Uterus (tissue), 3 donors: ENCODE measurements at regions not wholly inside any gene's neighbourhood (a gene's known extent, or its start where the extent isn't known, plus 50 kb on each side); places are given as distances from the start of the nearest gene placed in this dataset.

Experiments
- DNase-seq, 2 donors: peaks; one replicate each; pipeline ENCODE4 v3.0.0-alpha.2; 2019 to 2020
- H3K27ac ChIP-seq, 2 donors: fragments of 200-600 bp; sonication (generic); 1 replicate in 1 of 2; 2 replicates in 1 of 2; pipeline ENCODE4 v1.5.1; 2016 to 2018
- H3K27me3 ChIP-seq, 2 donors: fragments of 200-600 bp; sonication (generic); one replicate each; pipeline ENCODE4 v1.5.1; 2018 to 2019; ENCODE audit warnings: control low read depth in 1 of 2
- H3K36me3 ChIP-seq, 2 donors: fragments of 200-600 bp; sonication (generic); one replicate each; pipeline ENCODE4 v1.5.1; 2019; ENCODE audit warnings: control low read depth in 1 of 2
- H3K4me1 ChIP-seq, 2 donors: fragments of 200-600 bp; sonication (generic); one replicate each; pipeline ENCODE4 v1.5.1; 2018 to 2019; ENCODE audit warnings: control low read depth in 1 of 2
- H3K4me3 ChIP-seq, 2 donors: fragments of 200-600 bp; sonication (generic); 1 replicate in 1 of 2; 2 replicates in 1 of 2; pipeline ENCODE4 v1.5.1; 2018 to 2019; ENCODE audit warnings: mild to moderate bottlenecking in 1 of 2
- H3K9me3 ChIP-seq, 2 donors: fragments of 200-600 bp; sonication (generic); one replicate each; pipeline ENCODE4 v1.5.1; 2019; ENCODE audit warnings: control low read depth in 1 of 2
- CTCF ChIP-seq, 4 experiments: fragments of 200-600 bp in 2 of 4; fragments of 450-650 bp in 2 of 4; sonication (generic) in 2 of 4; IDR thresholded peaks; one replicate each; pipeline ENCODE4 v1.5.1; 2016 to 2019; ENCODE audit warnings: antibody characterized with exemption in 4 of 4, mild to moderate bottlenecking in 2 of 4, moderate library complexity in 1 of 4
- POLR2A ChIP-seq, 2 donors: fragments of 450-650 bp; IDR thresholded peaks; one replicate each; pipeline ENCODE4 v1.6.1; 2016; ENCODE audit warnings: antibody characterized with exemption in 2 of 2, mild to moderate bottlenecking in 1 of 2, moderate library complexity in 1 of 2
- intact Hi-C: fragments of 100-400 bp; cut with DNase I; formaldehyde crosslinking; loops from one replicate; pipeline ENCODE4 v1.15.1; 2023; ENCODE audit warnings: low total_unique reads
- donor health status: DM: yes; HTN: yes; CAD: no.

GRCh38 chr12:114998118-114998749, 314.3 kb upstream of the TBX3 start:
- TF ChIP-seq POLR2A (IDR thresholded peaks at IDR 0.05) (no peak), CTCF (IDR thresholded peaks at IDR 0.05) (no peak)
- intact Hi-C loops, result no loop called here
- Histone ChIP-seq H3K9me3 (no peaks in the 10 kb centered on the region), H3K4me1 (no peaks in the 10 kb centered on the region), H3K27me3 (no peaks in the 10 kb centered on the region), H3K36me3 (no peaks in the 10 kb centered on the region), H3K27ac (no peak overlapping the region), H3K4me3 (no peak overlapping the region)
- DNase-seq, result no peak

DNA sequence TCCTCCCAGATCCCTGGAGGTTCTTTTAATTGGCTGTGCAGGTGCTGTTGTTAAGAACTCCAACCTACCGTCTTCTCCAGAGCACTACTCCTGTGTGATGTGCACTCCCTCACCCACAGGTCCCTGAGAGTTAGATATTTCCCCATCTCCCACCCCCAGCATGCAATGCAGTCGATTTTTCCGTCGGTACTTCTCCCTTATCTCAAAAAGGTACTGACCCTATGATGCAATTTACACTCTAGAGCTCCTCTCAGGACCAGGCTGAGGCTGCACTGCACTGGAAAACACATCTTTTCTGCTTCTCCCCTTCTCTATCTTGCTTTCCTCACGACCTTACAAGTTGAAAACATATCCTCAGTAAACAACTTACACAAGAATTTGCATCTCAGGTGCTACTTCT, 312.4 kb upstream of the TBX3 start:
- no peak overlapping the region for H3K27ac ChIP-seq
- H3K4me3 ChIP-seq, result no peak overlapping the region
- TF ChIP-seq POLR2A (IDR thresholded peaks at IDR 0.05), result no peak
- no peak for TF ChIP-seq CTCF (IDR thresholded peaks at IDR 0.05)
- no peaks in the 10 kb centered on the region for H3K4me1 ChIP-seq
- no peaks in the 10 kb centered on the region for H3K36me3 ChIP-seq
- intact Hi-C loops, result no loop called here
- no peaks in the 10 kb centered on the region for H3K27me3 ChIP-seq
- no peaks in the 10 kb centered on the region for H3K9me3 ChIP-seq
- no peak for DNase-seq

DNA sequence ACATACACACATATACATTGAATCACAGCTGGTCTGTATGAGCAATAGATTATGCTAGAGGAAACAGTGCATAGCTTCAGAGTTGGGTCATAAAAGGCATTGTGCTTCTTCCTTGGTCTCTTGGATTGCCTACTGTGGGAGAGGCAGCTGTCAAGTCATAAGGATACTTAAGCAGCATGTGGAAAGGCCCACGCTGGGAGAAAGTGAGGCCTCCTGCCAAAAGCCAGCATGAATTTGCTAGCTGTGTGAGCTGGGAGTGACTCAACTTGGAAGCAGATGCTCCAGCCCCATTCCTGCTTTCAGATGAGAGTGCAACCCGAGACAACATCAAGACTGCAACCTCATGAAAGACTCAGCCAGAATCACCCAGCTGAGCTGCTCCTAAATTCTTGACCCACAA, 311.9 kb upstream of the TBX3 start:
- TF ChIP-seq CTCF (IDR thresholded peaks at IDR 0.05), result no peak
- TF ChIP-seq POLR2A (IDR thresholded peaks at IDR 0.05), result no peak
- Histone ChIP-seq H3K27me3 (no peaks in the 10 kb centered on the region), H3K36me3 (no peaks in the 10 kb centered on the region), H3K9me3 (no peaks in the 10 kb centered on the region), H3K4me1 (no peaks in the 10 kb centered on the region), H3K4me3 (no peak overlapping the region), H3K27ac (no peak overlapping the region)
- intact Hi-C loops, result no loop called here
- DNase-seq, result peak in 1 of 2 donors; percentile 15

GRCh38 chr12:114993165-114993564, 309.2 kb upstream of the TBX3 start:
- Histone ChIP-seq H3K27ac (no peak overlapping the region), H3K4me1 (no peaks in the 10 kb centered on the region), H3K27me3 (no peaks in the 10 kb centered on the region), H3K9me3 (no peaks in the 10 kb centered on the region), H3K4me3 (no peak overlapping the region), H3K36me3 (no peaks in the 10 kb centered on the region)
- TF ChIP-seq CTCF (IDR thresholded peaks at IDR 0.05), result no peak
- TF ChIP-seq POLR2A (IDR thresholded peaks at IDR 0.05), result no peak
- DNase-seq, result no peak
- intact Hi-C loops, result no loop called here

GRCh38 chr12:114992443-114992842, 308.5 kb upstream of the TBX3 start:
- intact Hi-C loops, result no loop called here

More at GRCh38 chr12:114992443-114992842, 308.5 kb upstream of the TBX3 start:
- Histone ChIP-seq H3K9me3 (no peaks in the 10 kb centered on the region), H3K4me1 (no peaks in the 10 kb centered on the region), H3K36me3 (no peaks in the 10 kb centered on the region), H3K4me3 (no peak overlapping the region), H3K27me3 (no peaks in the 10 kb centered on the region), H3K27ac (no peak overlapping the region)
- DNase-seq, result no peak
- TF ChIP-seq CTCF (IDR thresholded peaks at IDR 0.05) (no peak), POLR2A (IDR thresholded peaks at IDR 0.05) (no peak)
